ENCODE measurements at regions not wholly inside any gene's neighbourhood (a gene's known extent, or its start where the extent isn't known, plus 50 kb on each side); places are given as distances from the start of the nearest gene placed in this dataset.

DNA sequence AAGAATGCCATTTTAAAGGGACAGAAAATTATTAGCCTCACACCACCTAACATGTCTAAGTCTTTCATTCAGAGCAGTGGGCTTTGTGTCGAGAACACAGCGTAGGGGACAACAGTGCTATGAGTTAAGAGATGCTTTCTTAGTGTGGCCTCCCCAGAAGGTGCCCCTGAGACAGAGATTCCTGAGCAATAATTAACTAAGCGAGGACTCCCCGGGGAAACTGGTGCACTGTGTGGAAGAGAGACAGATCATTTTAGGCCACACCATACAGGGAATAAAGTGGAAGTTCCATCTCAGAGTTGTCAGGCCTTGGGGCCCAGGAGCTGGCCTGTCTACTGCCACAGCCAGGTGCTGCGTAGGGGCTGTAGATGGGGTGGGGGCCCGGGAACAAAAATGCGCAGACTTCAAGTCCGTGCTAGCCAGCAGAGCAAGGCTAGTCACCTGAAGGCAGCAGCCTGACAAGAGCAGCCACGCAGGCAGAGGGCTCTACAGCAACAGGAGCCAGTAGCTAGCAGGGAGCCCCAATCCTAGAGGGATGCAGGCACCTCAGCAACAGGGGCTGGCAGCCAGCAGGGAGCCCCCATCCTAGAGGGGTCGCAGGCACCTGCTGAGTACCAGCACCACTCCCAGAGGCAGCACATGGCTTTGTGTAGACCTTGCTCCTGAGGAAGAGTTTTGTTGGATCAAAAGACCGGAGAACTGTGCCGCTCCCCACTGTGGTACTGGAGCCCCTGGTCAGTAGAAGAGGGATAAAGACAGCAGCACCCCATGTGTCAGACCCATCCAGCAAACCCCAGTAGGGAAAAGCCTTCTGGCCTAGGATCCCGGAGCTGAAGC lies 63.0 kb upstream of the NXT1 start:
- DNase-seq (ENCODE audit: low spot score), result peak; percentile 29
- Histone ChIP-seq H3K27ac (no peak overlapping the region), H3K4me3 (no peak overlapping the region)
- TF ChIP-seq, protein P1, sequence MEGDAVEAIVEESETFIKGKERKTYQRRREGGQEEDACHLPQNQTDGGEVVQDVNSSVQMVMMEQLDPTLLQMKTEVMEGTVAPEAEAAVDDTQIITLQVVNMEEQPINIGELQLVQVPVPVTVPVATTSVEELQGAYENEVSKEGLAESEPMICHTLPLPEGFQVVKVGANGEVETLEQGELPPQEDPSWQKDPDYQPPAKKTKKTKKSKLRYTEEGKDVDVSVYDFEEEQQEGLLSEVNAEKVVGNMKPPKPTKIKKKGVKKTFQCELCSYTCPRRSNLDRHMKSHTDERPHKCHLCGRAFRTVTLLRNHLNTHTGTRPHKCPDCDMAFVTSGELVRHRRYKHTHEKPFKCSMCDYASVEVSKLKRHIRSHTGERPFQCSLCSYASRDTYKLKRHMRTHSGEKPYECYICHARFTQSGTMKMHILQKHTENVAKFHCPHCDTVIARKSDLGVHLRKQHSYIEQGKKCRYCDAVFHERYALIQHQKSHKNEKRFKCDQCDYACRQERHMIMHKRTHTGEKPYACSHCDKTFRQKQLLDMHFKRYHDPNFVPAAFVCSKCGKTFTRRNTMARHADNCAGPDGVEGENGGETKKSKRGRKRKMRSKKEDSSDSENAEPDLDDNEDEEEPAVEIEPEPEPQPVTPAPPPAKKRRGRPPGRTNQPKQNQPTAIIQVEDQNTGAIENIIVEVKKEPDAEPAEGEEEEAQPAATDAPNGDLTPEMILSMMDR (IDR thresholded peaks at IDR 0.05), result no peak

DNA sequence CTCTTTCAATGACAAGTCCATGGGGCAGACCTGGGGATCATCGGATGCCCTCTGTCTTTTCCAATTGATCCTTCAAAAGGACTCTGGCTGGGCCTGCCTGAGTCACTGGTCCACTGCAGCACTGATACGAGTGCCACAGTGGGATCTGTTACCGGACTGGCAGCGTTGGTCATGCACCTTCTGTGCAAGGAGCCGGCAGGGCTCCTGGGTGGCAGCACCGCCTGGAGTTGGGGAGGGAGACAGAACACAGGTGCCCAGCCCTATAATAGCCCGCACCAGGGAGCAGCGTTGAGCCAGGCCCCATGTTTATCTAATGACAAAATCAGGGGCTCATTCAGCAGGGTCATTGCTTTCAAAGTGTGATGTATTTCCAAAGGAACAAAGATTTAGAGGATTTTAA lies 64.2 kb upstream of the NXT1 start:
- Histone ChIP-seq H3K4me3 (no peak overlapping the region), H3K27ac (no peak overlapping the region)
- peak; percentile 47 for DNase-seq (ENCODE audit: low spot score)
- TF ChIP-seq, protein P1 (IDR thresholded peaks at IDR 0.05), result no peak

DNA sequence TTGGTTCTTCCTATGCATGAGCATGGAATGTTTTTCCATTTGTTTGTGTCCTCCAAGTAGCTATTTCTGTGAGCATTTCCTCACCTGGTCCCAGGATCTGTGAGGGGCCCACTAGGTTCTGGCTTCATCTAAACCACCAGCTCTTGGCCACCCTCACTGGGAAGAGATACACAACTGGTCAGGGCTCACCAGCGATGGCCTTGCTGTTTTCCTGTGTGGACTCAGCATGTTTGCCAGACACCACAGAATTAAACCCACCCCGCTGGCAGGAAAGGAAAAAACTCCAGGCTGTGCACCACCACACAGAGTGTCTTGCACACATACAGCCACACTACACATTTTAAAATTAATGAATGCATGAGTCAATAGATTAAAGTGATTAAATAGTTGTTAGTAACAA lies 65.1 kb upstream of the NXT1 start:
- Histone ChIP-seq H3K27ac (no peak overlapping the region), H3K4me3 (no peak overlapping the region)
- peak; percentile 49 for DNase-seq (ENCODE audit: low spot score)
- TF ChIP-seq, protein P1 (IDR thresholded peaks at IDR 0.05), result no peak

DNA sequence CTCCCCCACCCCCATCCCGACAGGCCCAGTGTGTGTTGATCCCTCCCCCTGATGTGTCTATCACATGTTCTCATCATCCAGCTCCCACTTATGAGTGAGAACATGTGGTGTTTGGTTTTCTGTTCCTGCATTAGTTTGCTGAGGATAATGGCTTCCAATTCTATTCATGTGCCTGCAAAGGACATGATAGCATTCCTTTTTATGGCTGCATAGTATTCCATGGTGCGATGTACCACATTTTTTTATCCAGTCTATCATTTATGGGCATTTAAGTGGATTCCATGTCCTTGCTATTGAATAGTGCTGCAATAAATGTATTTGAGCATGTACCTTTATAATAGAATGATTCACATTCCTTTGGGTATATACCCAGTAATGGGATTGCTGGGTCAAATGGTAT lies 66.6 kb upstream of the NXT1 start:
- TF ChIP-seq, protein P1 (IDR thresholded peaks at IDR 0.05), result no peak
- H3K4me3 ChIP-seq, result no peak overlapping the region
- no peak for DNase-seq (ENCODE audit: low spot score)
- H3K27ac ChIP-seq, result no peak overlapping the region

DNA sequence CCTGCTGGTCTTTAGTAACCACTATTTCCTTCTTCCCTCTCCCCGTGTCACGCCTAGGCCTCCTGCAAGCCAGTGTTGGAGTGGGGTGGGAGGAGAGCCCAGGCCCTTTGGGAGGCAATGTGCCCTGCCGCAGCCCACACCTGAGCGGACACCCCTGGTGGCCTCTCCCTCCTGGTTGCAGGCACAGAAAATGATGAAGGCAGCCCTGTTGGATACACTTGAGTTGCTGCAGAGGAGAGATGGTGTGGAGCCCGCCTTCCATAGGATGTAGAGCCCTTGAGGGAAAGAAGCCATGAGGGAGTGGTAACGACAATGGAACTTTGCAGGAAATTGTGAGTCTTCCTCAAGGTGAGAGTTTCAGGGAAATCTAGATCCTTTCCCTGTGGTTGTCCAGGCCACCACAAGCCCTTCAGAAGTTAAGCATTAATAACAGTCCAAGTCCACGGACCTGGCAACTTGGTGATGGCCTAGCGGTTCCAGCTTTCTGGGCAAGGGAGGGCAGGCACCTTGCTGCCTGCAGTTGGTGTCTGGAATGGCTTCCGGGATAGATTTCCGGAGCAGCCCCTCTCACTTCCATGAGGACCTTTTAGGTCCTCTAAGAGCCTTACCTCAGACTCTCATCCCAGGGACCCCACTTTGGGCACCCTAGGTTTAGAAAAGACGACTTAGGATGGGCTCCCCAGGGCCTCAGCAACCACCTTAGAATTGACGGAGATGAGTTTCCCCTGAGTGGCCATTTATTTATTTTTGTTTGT lies 67.3 kb upstream of the NXT1 start:
- no peak overlapping the region for H3K27ac ChIP-seq
- H3K4me3 ChIP-seq, result no peak overlapping the region
- TF ChIP-seq, protein P1 (IDR thresholded peaks at IDR 0.05), result no peak
- DNase-seq (ENCODE audit: low spot score), result peak; percentile 55

DNA sequence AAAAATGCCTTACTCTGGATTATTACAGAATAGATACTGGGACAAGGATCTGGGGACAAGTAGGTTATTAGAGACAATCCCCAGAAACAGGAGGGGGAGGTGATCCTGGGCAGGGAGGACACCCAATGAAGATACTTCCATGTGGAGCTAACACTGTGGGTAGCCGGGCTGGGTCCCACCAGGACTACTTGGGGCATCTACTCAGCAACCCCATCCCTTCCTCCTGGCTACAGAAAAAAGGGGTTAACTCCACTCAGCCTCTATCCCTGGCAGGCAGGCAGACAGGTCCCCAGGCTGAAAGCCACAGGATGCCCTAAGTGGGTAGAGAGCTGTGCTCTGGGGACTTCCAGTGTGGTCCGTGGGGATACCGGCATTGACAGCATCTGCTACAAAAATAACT lies 68.0 kb upstream of the NXT1 start:
- Histone ChIP-seq H3K27ac (no peak overlapping the region), H3K4me3 (no peak overlapping the region)
- TF ChIP-seq, protein P1 (IDR thresholded peaks at IDR 0.05), result no peak
- peak; percentile 55 for DNase-seq (ENCODE audit: low spot score)

All from coronary artery (tissue), 2 donors.